Right hindlimb (tissue), 1 donor: ENCODE measurements at regions not wholly inside any gene's neighbourhood (a gene's known extent, or its start where the extent isn't known, plus 50 kb on each side); places are given as distances from the start of the nearest gene placed in this dataset.

Experiments
- DNase-seq: peaks from one replicate; pipeline ENCODE4 v3.0.0-alpha.2; 2018

DNA sequence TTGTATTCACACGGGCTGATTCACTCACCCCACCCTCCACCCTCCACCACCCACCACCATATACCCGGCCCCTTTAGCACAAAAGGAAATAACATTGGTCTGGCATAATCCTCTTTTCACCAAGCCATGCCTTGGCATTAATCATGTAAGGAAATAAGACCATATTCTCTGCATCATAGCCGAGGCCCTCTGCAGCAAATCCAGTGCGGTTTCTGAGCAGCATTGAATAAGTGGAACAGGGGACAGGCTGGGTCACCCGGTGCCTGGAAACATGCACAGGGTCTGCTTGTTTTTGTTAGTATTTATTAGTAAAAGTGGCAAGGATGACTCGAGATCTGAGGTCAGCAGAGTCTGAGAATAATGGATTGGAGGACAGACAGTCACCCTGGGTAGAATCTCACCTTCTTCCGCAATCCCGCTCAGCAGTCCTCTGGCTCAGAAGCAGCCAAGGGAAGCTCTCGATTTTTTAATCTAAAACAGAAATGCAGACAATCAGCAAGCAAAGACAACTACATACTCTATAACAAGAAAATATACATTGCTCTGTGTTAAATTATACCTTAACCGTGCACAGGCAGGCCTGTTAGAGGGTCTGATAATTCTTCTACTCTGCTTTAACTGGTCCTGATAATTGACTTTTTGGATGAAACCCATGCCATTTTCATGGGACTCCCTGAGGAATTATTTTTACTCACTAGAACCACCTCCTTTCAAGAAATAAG, 52.4 kb upstream of the CDC42BPA start:
- DNase-seq, result no peak

- no peak for DNase-seq
Observed at GRCh38 chr1:227369102-227369760, 50.9 kb upstream of the CDC42BPA start.
